Endothelial cell of umbilical vein (primary cell): ENCODE measurements at regions not wholly inside any gene's neighbourhood (a gene's known extent, or its start where the extent isn't known, plus 50 kb on each side); places are given as distances from the start of the nearest gene placed in this dataset.

Source experiments
- CTCF ChIP-seq, 2 donors: IDR thresholded peaks; 1 replicate in 1 of 2; 2 replicates in 1 of 2; pipeline ENCODE4 v1.5.1; 2011; ENCODE audit warnings: low read length in 2 of 2, mild to moderate bottlenecking in 2 of 2, moderate library complexity in 2 of 2, control low read depth in 1 of 2, inconsistent platforms in 1 of 2, low read depth in 1 of 2; ENCODE audit not compliant: insufficient read depth in 1 of 2; ENCODE audit errors: extremely low read depth in 1 of 2
- EZH2 ChIP-seq: IDR thresholded peaks from 2 replicates; pipeline ENCODE4 v1.6.1; 2012; ENCODE audit warnings: borderline replicate concordance, low read depth, mild to moderate bottlenecking, moderate library complexity, low read length, inconsistent platforms; ENCODE audit not compliant: severe bottlenecking
- POLR2A ChIP-seq: IDR thresholded peaks from 2 replicates; pipeline ENCODE4 v1.6.1; 2012; ENCODE audit warnings: low read depth, mild to moderate bottlenecking, control low read depth, low read length
- POLR2AphosphoS5 ChIP-seq: IDR thresholded peaks from 2 replicates; pipeline ENCODE4 v1.6.1; 2012; ENCODE audit warnings: low read depth, mild to moderate bottlenecking, control low read depth, low read length, moderate library complexity; ENCODE audit not compliant: insufficient read depth

GRCh38 chr4:179399054-179399782, 1957.0 kb upstream of the AGA start:
- no peak for TF ChIP-seq EZH2
- no peak for TF ChIP-seq CTCF (IDR thresholded peaks at IDR 0.05; ENCODE audit: extremely low read depth in 1 of 2, insufficient read depth in 1 of 2, low read depth in 1 of 2, low read length in 2 of 2)
- TF ChIP-seq POLR2AphosphoS5: no peak
- TF ChIP-seq POLR2A: no peak
